K562 (cell line): ENCODE measurements at regions not wholly inside any gene's neighbourhood (a gene's known extent, or its start where the extent isn't known, plus 50 kb on each side); places are given as distances from the start of the nearest gene placed in this dataset.

Experiments used
- DMBX1 ChIP-seq: fragments of 250-450 bp; sonication (Bioruptor Pico); IDR thresholded peaks from 2 replicates; pipeline ENCODE4 v1.8.0; 2022; ENCODE audit warnings: inconsistent platforms, mild to moderate bottlenecking, moderate library complexity, borderline replicate concordance
- PRPF4 ChIP-seq: fragments of 200-400 bp; formaldehyde crosslinking; IDR thresholded peaks from one replicate; pipeline ENCODE4 v1.6.1; 2017; ENCODE audit warnings: low read length, low read depth, mild to moderate bottlenecking; ENCODE audit not compliant: insufficient read depth, poor library complexity, severe bottlenecking
- ZFP1 ChIP-seq: fragments of 450-650 bp; formaldehyde crosslinking; IDR thresholded peaks from 2 replicates; pipeline ENCODE4 v1.4.0; 2020; ENCODE audit warnings: mild to moderate bottlenecking, mixed read lengths
- ZNF717 ChIP-seq: fragments of 250-450 bp; sonication (Bioruptor Pico); IDR thresholded peaks from 2 replicates; pipeline ENCODE4 v1.5.0; 2021
- TF ChIP-seq, protein P1 (sequence below), 3 experiments: IDR thresholded peaks in 2 of 3; conservative IDR thresholded peaks in 1 of 3; 2 replicates each; pipeline ENCODE4 v1.5.1; 2011 to 2012; ENCODE audit warnings: low read length in 3 of 3, mild to moderate bottlenecking in 3 of 3, control low read depth in 2 of 3, improper control_type of control experiment in 1 of 3, inconsistent platforms in 1 of 3, low read depth in 1 of 3, mixed read lengths in 1 of 3, moderate library complexity in 1 of 3; ENCODE audit not compliant: insufficient read depth in 2 of 3
- TF ChIP-seq, protein P2 (sequence below): fragments of 450-650 bp; formaldehyde crosslinking; IDR thresholded peaks from 2 replicates; pipeline ENCODE4 v1.4.0; 2022; ENCODE audit warnings: missing genetic modification characterization

DNA sequence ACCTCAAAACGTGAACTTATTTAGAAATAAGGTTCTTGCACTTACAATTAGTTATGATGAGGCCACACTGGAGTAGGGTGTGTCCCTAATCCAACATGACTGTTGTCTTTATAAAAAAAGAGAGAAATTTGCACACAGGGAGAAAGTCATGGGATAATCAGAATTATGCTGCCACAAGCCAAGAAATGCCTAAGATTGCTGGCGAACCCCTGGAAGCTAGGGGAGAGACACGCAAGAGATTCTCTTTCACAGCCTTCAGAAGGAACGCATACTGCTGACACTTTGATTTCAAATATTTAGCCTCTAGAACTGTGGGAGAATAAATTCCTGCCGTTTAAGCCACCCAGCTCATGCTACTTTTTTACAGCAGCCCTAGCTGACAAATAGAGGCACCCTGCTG lies 138.3 kb downstream of the CCDC71L start:
- TF ChIP-seq, protein P1, sequence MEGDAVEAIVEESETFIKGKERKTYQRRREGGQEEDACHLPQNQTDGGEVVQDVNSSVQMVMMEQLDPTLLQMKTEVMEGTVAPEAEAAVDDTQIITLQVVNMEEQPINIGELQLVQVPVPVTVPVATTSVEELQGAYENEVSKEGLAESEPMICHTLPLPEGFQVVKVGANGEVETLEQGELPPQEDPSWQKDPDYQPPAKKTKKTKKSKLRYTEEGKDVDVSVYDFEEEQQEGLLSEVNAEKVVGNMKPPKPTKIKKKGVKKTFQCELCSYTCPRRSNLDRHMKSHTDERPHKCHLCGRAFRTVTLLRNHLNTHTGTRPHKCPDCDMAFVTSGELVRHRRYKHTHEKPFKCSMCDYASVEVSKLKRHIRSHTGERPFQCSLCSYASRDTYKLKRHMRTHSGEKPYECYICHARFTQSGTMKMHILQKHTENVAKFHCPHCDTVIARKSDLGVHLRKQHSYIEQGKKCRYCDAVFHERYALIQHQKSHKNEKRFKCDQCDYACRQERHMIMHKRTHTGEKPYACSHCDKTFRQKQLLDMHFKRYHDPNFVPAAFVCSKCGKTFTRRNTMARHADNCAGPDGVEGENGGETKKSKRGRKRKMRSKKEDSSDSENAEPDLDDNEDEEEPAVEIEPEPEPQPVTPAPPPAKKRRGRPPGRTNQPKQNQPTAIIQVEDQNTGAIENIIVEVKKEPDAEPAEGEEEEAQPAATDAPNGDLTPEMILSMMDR (IDR thresholded peaks at IDR 0.05 in 2 of 3, conservative IDR thresholded peaks at IDR 0.05 in 1 of 3; ENCODE audit: insufficient read depth in 2 of 3, low read depth in 1 of 3, low read length in 3 of 3) = no peak
- TF ChIP-seq, protein P2, sequence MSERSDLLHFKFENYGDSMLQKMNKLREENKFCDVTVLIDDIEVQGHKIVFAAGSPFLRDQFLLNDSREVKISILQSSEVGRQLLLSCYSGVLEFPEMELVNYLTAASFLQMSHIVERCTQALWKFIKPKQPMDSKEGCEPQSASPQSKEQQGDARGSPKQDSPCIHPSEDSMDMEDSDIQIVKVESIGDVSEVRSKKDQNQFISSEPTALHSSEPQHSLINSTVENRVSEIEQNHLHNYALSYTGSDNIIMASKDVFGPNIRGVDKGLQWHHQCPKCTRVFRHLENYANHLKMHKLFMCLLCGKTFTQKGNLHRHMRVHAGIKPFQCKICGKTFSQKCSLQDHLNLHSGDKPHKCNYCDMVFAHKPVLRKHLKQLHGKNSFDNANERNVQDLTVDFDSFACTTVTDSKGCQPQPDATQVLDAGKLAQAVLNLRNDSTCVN (CRISPR knock-in tag) = no peak
- TF ChIP-seq ZFP1 (CRISPR knock-in tag) (no peak), DMBX1 (CRISPR knock-in tag) (no peak), PRPF4 (no peak), ZNF717 (no peak)
